ENCODE measurements at regions not wholly inside any gene's neighbourhood (a gene's known extent, or its start where the extent isn't known, plus 50 kb on each side); places are given as distances from the start of the nearest gene placed in this dataset.

DNA sequence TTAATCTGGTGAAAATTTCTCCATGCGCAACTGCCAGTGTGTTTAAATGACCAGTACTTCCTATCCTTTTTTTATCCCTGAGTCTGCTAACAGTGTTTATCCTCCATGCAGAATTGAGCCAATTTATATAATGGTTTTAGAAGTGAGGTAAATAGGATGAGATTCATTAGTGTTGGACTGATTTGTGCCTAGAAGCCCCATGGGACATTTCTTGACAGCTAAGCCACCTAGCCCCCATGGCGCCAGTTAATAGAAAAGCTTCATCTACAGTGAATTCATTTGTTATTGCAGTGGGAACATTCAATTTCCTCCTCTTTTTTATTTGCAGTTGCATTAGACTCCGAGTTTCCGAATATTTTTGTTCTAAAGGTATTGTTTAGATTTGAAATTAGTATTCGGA is 175.6 kb downstream of the ARL6IP6 start:
- Histone ChIP-seq H3K9me3 (ENCODE audit: low read length) (no peaks in the 10 kb centered on the region), H3K27me3 (ENCODE audit: control insufficient read depth in 1 of 2, insufficient read depth in 2 of 2, low read length in 2 of 2) (no peaks in the 10 kb centered on the region), H3K27ac (ENCODE audit: low read depth, low read length) (no peak overlapping the region), H3K4me3 (ENCODE audit: low read depth in 1 of 2, low read length in 2 of 2) (no peak overlapping the region), H3K4me1 (ENCODE audit: insufficient read depth, low read length) (no peaks in the 10 kb centered on the region), H3K9ac (ENCODE audit: low read length) (no peak overlapping the region), H3K36me3 (ENCODE audit: insufficient read depth, low read length) (no peaks in the 10 kb centered on the region)

- H3K9me3 ChIP-seq (ENCODE audit: low read length): no peaks in the 10 kb centered on the region
- H3K9ac ChIP-seq (ENCODE audit: low read length): no peak overlapping the region
- H3K27ac ChIP-seq (ENCODE audit: low read depth, low read length): no peak overlapping the region
- no peaks in the 10 kb centered on the region for H3K27me3 ChIP-seq (ENCODE audit: control insufficient read depth in 1 of 2, insufficient read depth in 2 of 2, low read length in 2 of 2)
- H3K36me3 ChIP-seq (ENCODE audit: insufficient read depth, low read length): no peaks in the 10 kb centered on the region
- H3K4me3 ChIP-seq (ENCODE audit: low read depth in 1 of 2, low read length in 2 of 2): no peak overlapping the region
- no peaks in the 10 kb centered on the region for H3K4me1 ChIP-seq (ENCODE audit: insufficient read depth, low read length)
These were observed 172.3 kb downstream of the ARL6IP6 start for GRCh38 chr2:152890736-152891135.

DNA sequence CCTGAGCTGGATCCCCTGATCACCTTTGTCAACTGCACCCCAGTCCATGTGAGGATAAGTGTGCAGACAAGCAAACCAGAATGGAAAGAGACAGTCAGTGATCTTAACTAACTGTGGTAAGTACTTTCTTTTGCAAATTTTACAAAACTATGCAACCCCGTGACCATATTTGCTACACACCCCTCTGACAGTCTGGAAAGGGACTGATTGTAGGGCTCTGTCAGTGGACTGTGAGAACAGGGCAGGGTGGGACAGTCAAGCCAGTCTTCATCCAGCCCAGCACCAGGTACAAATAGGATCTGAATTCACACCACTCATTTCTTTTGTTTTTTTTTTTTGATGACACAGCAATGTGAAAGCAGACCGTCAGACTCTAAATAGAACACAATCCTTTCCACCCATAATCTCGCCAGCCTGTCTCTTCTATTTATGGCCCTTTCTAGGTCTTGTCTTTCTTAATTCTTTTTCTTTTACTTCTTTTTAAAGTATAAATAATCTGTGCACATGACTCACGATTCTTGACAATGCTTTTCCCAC is 165.6 kb downstream of the ARL6IP6 start:
- no peaks in the 10 kb centered on the region for H3K9me3 ChIP-seq (ENCODE audit: low read length)
- no peaks in the 10 kb centered on the region for H3K4me1 ChIP-seq (ENCODE audit: insufficient read depth, low read length)
- H3K27me3 ChIP-seq (ENCODE audit: control insufficient read depth in 1 of 2, insufficient read depth in 2 of 2, low read length in 2 of 2): no peaks in the 10 kb centered on the region
- no peak overlapping the region for H3K9ac ChIP-seq (ENCODE audit: low read length)
- no peak overlapping the region for H3K4me3 ChIP-seq (ENCODE audit: low read depth in 1 of 2, low read length in 2 of 2)
- H3K36me3 ChIP-seq (ENCODE audit: insufficient read depth, low read length): no peaks in the 10 kb centered on the region
- H3K27ac ChIP-seq (ENCODE audit: low read depth, low read length): no peak overlapping the region

GRCh38 chr2:152881527-152881926 is 163.1 kb downstream of the ARL6IP6 start:
- Histone ChIP-seq H3K9ac (ENCODE audit: low read length) (no peak overlapping the region), H3K4me1 (ENCODE audit: insufficient read depth, low read length) (peaks cover 2% of the 10 kb centered on the region), H3K9me3 (ENCODE audit: low read length) (no peaks in the 10 kb centered on the region), H3K4me3 (ENCODE audit: low read depth in 1 of 2, low read length in 2 of 2) (no peak overlapping the region), H3K27ac (ENCODE audit: low read depth, low read length) (no peak overlapping the region), H3K27me3 (ENCODE audit: control insufficient read depth in 1 of 2, insufficient read depth in 2 of 2, low read length in 2 of 2) (no peaks in the 10 kb centered on the region), H3K36me3 (ENCODE audit: insufficient read depth, low read length) (no peaks in the 10 kb centered on the region)

DNA sequence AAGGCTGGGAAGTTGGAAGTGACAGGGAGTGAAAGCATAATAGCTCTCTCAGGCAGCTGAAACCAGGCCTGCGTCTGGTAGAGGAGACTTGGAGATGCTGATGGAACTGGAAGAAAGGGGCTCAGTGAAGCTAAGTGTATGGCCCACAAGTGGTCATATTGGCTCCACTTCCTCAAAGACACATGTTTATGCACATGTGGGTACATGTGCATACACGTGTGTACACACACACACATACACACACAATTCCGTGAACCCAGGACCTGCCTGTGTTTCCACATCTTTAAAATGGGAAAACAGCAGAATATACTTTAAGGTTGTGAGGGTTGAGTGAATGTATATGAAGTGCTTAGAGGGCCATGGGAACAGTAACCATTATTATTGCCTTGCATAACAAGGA is 160.9 kb downstream of the ARL6IP6 start:
- no peaks in the 10 kb centered on the region for H3K9me3 ChIP-seq (ENCODE audit: low read length)
- no peak overlapping the region for H3K4me3 ChIP-seq (ENCODE audit: low read depth in 1 of 2, low read length in 2 of 2)
- H3K27me3 ChIP-seq (ENCODE audit: control insufficient read depth in 1 of 2, insufficient read depth in 2 of 2, low read length in 2 of 2): no peaks in the 10 kb centered on the region

DNA sequence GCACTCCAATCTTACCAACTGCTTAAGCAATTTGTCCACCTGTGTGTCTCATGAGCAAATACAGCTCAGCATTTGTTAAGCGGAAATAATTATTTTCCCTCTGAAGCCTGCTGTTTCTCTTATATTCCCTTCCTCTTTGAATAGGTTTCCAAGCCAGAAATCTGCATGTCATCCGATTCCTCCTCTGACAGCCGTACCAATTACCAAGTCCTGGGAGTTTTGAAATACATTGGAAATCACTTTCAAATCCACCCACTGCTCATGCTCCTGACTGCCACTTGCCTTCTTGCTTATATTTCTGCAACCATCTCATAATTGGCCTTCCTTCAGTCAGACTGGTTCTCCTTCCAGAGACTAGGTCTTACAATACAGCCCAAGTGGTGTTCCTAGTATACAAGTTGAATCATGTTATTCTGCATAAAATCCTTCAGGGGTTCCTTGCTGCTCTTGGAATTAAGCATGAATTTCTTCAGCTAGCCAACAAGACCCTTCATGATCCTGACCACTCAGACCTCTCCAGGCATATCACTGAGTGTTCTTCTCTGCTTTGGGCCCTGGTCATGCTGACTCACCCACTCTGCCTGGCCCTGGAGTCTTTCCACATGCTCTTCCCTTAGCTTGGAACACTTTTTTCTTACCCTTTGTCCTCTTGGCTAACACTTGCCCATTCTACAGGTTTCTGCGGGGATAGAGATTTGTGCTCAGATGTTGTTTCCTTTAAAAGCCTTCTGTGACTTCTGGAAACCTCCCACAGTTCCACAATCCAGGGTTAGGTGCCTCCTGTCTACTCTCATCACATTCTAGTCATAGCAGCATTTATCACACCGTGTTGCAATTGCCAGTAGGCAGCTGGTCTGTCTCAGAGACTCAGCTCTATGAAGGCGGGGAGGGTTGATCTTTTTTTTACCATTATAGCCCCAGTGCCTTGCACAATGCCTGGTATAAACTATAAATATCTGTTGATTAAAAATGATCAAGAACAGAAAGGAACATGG is 157.6 kb downstream of the ARL6IP6 start:
- Histone ChIP-seq H3K27ac (ENCODE audit: low read depth, low read length) (no peak overlapping the region), H3K27me3 (ENCODE audit: control insufficient read depth in 1 of 2, insufficient read depth in 2 of 2, low read length in 2 of 2) (no peaks in the 10 kb centered on the region), H3K9ac (ENCODE audit: low read length) (no peak overlapping the region), H3K4me3 (ENCODE audit: low read depth in 1 of 2, low read length in 2 of 2) (no peak overlapping the region), H3K4me1 (ENCODE audit: insufficient read depth, low read length) (peaks cover 9% of the 10 kb centered on the region), H3K36me3 (ENCODE audit: insufficient read depth, low read length) (no peaks in the 10 kb centered on the region), H3K9me3 (ENCODE audit: low read length) (no peaks in the 10 kb centered on the region)

More for the DNA sequence above, 160.9 kb downstream of the ARL6IP6 start:
- Histone ChIP-seq H3K9ac (ENCODE audit: low read length) (no peak overlapping the region), H3K4me1 (ENCODE audit: insufficient read depth, low read length) (peaks cover 9% of the 10 kb centered on the region), H3K36me3 (ENCODE audit: insufficient read depth, low read length) (no peaks in the 10 kb centered on the region), H3K27ac (ENCODE audit: low read depth, low read length) (no peak overlapping the region)

GRCh38 chr2:152874955-152875354 is 156.5 kb downstream of the ARL6IP6 start:
- Histone ChIP-seq H3K4me1 (ENCODE audit: insufficient read depth, low read length) (peaks cover 9% of the 10 kb centered on the region), H3K9ac (ENCODE audit: low read length) (no peak overlapping the region), H3K36me3 (ENCODE audit: insufficient read depth, low read length) (no peaks in the 10 kb centered on the region), H3K27me3 (ENCODE audit: control insufficient read depth in 1 of 2, insufficient read depth in 2 of 2, low read length in 2 of 2) (no peaks in the 10 kb centered on the region), H3K9me3 (ENCODE audit: low read length) (no peaks in the 10 kb centered on the region), H3K4me3 (ENCODE audit: low read depth in 1 of 2, low read length in 2 of 2) (no peak overlapping the region), H3K27ac (ENCODE audit: low read depth, low read length) (no peak overlapping the region)

DNA sequence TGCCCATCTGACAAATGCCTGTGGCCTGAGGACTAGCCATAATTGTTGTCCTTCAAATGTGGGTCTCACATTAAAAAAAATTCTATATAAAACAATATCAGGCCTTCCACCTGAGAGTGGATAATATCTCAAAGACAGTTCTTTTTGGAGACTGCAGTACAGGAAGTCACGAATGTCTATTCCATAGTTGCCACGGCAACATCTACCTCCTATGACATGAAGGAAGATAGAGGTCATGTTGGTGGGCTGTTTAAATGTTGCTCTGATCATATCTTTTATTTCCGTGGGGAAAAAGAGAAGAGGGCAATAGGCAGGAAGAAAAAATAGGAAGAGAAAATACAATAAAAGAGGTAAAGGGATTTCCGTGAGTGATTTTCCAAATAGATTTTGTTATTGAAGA is 151.8 kb downstream of the ARL6IP6 start:
- no peak overlapping the region for H3K9ac ChIP-seq (ENCODE audit: low read length)
- no peaks in the 10 kb centered on the region for H3K4me1 ChIP-seq (ENCODE audit: insufficient read depth, low read length)
- no peak overlapping the region for H3K4me3 ChIP-seq (ENCODE audit: low read depth in 1 of 2, low read length in 2 of 2)
- no peaks in the 10 kb centered on the region for H3K27me3 ChIP-seq (ENCODE audit: control insufficient read depth in 1 of 2, insufficient read depth in 2 of 2, low read length in 2 of 2)
- H3K9me3 ChIP-seq (ENCODE audit: low read length): no peaks in the 10 kb centered on the region
- no peaks in the 10 kb centered on the region for H3K36me3 ChIP-seq (ENCODE audit: insufficient read depth, low read length)
- H3K27ac ChIP-seq (ENCODE audit: low read depth, low read length): no peak overlapping the region

DNA sequence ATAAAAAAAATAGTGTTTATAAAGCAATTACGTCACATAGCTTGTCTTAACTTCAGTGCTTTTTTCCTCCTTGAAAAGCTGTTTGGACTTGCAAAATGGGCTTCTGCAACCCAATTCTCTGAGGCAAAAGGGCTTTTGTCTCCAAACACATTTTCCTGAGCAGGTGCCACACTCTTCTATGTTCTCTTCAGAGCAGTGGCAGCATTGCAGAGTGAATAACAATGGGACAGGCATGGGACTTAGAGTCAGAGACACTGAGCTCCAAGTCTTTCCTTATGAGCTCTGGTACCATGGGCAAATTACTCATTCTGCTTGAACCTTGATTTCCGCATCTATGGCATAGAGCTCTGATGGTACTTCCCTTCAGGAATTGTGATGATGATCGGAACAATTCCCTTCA is 149.0 kb downstream of the ARL6IP6 start:
- H3K36me3 ChIP-seq (ENCODE audit: insufficient read depth, low read length): no peaks in the 10 kb centered on the region
- no peak overlapping the region for H3K9ac ChIP-seq (ENCODE audit: low read length)
- no peak overlapping the region for H3K27ac ChIP-seq (ENCODE audit: low read depth, low read length)
- H3K4me3 ChIP-seq (ENCODE audit: low read depth in 1 of 2, low read length in 2 of 2): no peak overlapping the region
- no peaks in the 10 kb centered on the region for H3K9me3 ChIP-seq (ENCODE audit: low read length)
- no peaks in the 10 kb centered on the region for H3K27me3 ChIP-seq (ENCODE audit: control insufficient read depth in 1 of 2, insufficient read depth in 2 of 2, low read length in 2 of 2)
- no peaks in the 10 kb centered on the region for H3K4me1 ChIP-seq (ENCODE audit: insufficient read depth, low read length)

- H3K4me3 ChIP-seq (ENCODE audit: low read depth in 1 of 2, low read length in 2 of 2): no peak overlapping the region
- no peaks in the 10 kb centered on the region for H3K9me3 ChIP-seq (ENCODE audit: low read length)
- no peaks in the 10 kb centered on the region for H3K4me1 ChIP-seq (ENCODE audit: insufficient read depth, low read length)
- no peak overlapping the region for H3K9ac ChIP-seq (ENCODE audit: low read length)
- H3K36me3 ChIP-seq (ENCODE audit: insufficient read depth, low read length): no peaks in the 10 kb centered on the region
- no peaks in the 10 kb centered on the region for H3K27me3 ChIP-seq (ENCODE audit: control insufficient read depth in 1 of 2, insufficient read depth in 2 of 2, low read length in 2 of 2)
- H3K27ac ChIP-seq (ENCODE audit: low read depth, low read length): no peak overlapping the region
These were observed 146.3 kb downstream of the ARL6IP6 start for GRCh38 chr2:152864601-152865149.

- Histone ChIP-seq H3K27me3 (ENCODE audit: control insufficient read depth in 1 of 2, insufficient read depth in 2 of 2, low read length in 2 of 2) (no peaks in the 10 kb centered on the region), H3K9ac (ENCODE audit: low read length) (no peak overlapping the region), H3K9me3 (ENCODE audit: low read length) (no peaks in the 10 kb centered on the region), H3K4me3 (ENCODE audit: low read depth in 1 of 2, low read length in 2 of 2) (no peak overlapping the region), H3K4me1 (ENCODE audit: insufficient read depth, low read length) (no peaks in the 10 kb centered on the region), H3K36me3 (ENCODE audit: insufficient read depth, low read length) (no peaks in the 10 kb centered on the region), H3K27ac (ENCODE audit: low read depth, low read length) (no peak overlapping the region)
These were observed 145.4 kb downstream of the ARL6IP6 start for GRCh38 chr2:152863826-152864225.
